Spleen (tissue), 7 donors: ENCODE measurements at regions not wholly inside any gene's neighbourhood (a gene's known extent, or its start where the extent isn't known, plus 50 kb on each side); places are given as distances from the start of the nearest gene placed in this dataset.

ENCODE experiments used
- POLR2A ChIP-seq, 3 donors: fragments of 450-650 bp; IDR thresholded peaks; one replicate each; pipeline ENCODE4 v1.5.1; 2017; ENCODE audit warnings: antibody characterized with exemption in 3 of 3, mild to moderate bottlenecking in 1 of 3
- POLR2AphosphoS5 ChIP-seq, 3 donors: sonication (generic); formaldehyde crosslinking; IDR thresholded peaks; one replicate each; pipeline ENCODE4 v1.5.1; 2017; ENCODE audit warnings: antibody characterized with exemption in 3 of 3
- TF ChIP-seq, protein P1 (sequence below), 11 experiments: fragments of 200-600 bp in 7 of 11; fragments of 450-650 bp in 4 of 11; sonication (generic) in 4 of 11; IDR thresholded peaks in 8 of 11; conservative IDR thresholded peaks in 3 of 11; 1 replicate in 7 of 11; 2 replicates in 4 of 11; pipeline versions ENCODE4 v1.4.0 to v1.8.0; 2016 to 2021; ENCODE audit warnings: antibody characterized with exemption in 11 of 11, inconsistent platforms in 4 of 11, mild to moderate bottlenecking in 1 of 11
- donor health status: DM: no; HTN: no; CAD: no; lungs with moderate emphysema.
- donor health status: DM: no; HTN: no; CAD: no.
- donor health status: DM: no; HTN: no; CAD: no.

DNA sequence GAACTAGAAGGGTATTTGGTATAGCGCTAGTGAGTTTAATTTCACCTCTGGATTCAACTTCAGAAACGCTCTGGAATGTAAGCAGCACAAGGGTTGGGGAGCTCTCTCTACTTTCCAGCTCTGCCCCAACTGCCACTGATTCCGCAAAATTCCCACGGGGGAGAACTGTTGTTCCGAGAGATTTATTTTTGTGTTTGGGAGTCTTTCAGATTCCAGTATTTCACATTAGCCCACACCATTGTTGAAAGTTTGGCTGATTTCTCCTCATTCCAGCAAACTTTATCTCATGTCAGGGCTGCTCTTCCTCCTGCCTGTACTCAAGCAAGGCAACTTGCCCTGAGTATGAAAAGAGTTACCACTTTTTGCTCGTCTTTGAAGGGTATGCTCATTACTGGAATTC, 198.5 kb upstream of the EGFLAM start:
- TF ChIP-seq, protein P1, sequence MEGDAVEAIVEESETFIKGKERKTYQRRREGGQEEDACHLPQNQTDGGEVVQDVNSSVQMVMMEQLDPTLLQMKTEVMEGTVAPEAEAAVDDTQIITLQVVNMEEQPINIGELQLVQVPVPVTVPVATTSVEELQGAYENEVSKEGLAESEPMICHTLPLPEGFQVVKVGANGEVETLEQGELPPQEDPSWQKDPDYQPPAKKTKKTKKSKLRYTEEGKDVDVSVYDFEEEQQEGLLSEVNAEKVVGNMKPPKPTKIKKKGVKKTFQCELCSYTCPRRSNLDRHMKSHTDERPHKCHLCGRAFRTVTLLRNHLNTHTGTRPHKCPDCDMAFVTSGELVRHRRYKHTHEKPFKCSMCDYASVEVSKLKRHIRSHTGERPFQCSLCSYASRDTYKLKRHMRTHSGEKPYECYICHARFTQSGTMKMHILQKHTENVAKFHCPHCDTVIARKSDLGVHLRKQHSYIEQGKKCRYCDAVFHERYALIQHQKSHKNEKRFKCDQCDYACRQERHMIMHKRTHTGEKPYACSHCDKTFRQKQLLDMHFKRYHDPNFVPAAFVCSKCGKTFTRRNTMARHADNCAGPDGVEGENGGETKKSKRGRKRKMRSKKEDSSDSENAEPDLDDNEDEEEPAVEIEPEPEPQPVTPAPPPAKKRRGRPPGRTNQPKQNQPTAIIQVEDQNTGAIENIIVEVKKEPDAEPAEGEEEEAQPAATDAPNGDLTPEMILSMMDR (IDR thresholded peaks at IDR 0.05 in 8 of 11, conservative IDR thresholded peaks at IDR 0.05 in 3 of 11) = no peak
- TF ChIP-seq POLR2A (IDR thresholded peaks at IDR 0.05) (no peak), POLR2AphosphoS5 (IDR thresholded peaks at IDR 0.05) (no peak)
